WTC11 (cell line): ENCODE measurements at regions not wholly inside any gene's neighbourhood (a gene's known extent, or its start where the extent isn't known, plus 50 kb on each side); places are given as distances from the start of the nearest gene placed in this dataset.

Source experiments
- CBFB ChIP-seq: sonication (generic); formaldehyde crosslinking; IDR thresholded peaks from 2 replicates; pipeline ENCODE4 v1.8.1; 2022; ENCODE audit warnings: mild to moderate bottlenecking, low read depth, missing genetic modification reagents
- FOXP1 ChIP-seq: sonication (generic); formaldehyde crosslinking; IDR thresholded peaks from 2 replicates; pipeline ENCODE4 v1.8.0; 2022; ENCODE audit warnings: missing genetic modification reagents, mild to moderate bottlenecking, moderate library complexity, borderline replicate concordance
- TCF7 ChIP-seq: sonication (generic); formaldehyde crosslinking; IDR thresholded peaks from 2 replicates; pipeline ENCODE4 v1.8.0; 2022; ENCODE audit warnings: mild to moderate bottlenecking, low read depth, missing genetic modification reagents, moderate library complexity
- ZNF671 ChIP-seq: fragments of 250-450 bp; sonication (Bioruptor Pico); IDR thresholded peaks from 2 replicates; pipeline ENCODE4 v1.8.0; 2021; ENCODE audit warnings: mild to moderate bottlenecking
- TF ChIP-seq, protein P1 (sequence below): fragments of 200-600 bp; IDR thresholded peaks from 2 replicates; pipeline ENCODE4 v1.8.0; 2022; ENCODE audit warnings: antibody characterized with exemption
- TF ChIP-seq, protein P2 (sequence below): sonication (generic); formaldehyde crosslinking; IDR thresholded peaks from 2 replicates; pipeline ENCODE4 v1.8.1; 2023; ENCODE audit warnings: mild to moderate bottlenecking, missing genetic modification reagents, moderate library complexity

DNA sequence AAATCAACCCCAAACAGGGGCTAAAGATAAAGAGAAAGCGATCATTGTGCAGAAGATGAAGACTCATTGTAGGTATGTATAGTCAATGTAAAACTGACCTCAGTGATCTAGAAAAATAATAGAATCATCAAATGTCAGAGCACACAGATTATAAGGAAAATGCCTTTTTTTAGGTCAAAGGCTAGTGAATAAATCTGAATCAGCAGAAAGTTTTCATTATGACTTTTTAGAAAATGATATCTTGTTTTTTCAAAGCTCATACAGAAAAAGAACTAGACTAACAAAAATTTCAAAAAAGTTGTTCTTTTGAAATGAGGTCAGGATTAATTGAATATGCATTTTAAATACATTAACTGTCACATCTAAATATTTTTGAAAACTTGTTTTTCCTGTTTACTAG is 60.2 kb upstream of the STEAP4 start:
- TF ChIP-seq ZNF671 (CRISPR knock-in tag): no peak
- no peak for TF ChIP-seq CBFB
- TF ChIP-seq TCF7 (CRISPR knock-in tag): no peak
- TF ChIP-seq, protein P1, sequence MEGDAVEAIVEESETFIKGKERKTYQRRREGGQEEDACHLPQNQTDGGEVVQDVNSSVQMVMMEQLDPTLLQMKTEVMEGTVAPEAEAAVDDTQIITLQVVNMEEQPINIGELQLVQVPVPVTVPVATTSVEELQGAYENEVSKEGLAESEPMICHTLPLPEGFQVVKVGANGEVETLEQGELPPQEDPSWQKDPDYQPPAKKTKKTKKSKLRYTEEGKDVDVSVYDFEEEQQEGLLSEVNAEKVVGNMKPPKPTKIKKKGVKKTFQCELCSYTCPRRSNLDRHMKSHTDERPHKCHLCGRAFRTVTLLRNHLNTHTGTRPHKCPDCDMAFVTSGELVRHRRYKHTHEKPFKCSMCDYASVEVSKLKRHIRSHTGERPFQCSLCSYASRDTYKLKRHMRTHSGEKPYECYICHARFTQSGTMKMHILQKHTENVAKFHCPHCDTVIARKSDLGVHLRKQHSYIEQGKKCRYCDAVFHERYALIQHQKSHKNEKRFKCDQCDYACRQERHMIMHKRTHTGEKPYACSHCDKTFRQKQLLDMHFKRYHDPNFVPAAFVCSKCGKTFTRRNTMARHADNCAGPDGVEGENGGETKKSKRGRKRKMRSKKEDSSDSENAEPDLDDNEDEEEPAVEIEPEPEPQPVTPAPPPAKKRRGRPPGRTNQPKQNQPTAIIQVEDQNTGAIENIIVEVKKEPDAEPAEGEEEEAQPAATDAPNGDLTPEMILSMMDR: no peak
- no peak for TF ChIP-seq FOXP1 (CRISPR knock-in tag)
- TF ChIP-seq, protein P2, sequence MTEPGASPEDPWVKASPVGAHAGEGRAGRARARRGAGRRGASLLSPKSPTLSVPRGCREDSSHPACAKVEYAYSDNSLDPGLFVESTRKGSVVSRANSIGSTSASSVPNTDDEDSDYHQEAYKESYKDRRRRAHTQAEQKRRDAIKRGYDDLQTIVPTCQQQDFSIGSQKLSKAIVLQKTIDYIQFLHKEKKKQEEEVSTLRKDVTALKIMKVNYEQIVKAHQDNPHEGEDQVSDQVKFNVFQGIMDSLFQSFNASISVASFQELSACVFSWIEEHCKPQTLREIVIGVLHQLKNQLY (CRISPR knock-in tag): no peak
